HG02870 (cell line): ENCODE measurements at regions not wholly inside any gene's neighbourhood (a gene's known extent, or its start where the extent isn't known, plus 50 kb on each side); places are given as distances from the start of the nearest gene placed in this dataset.

ENCODE experiments used
- ATAC-seq: cut with Tn5 transposase; IDR thresholded peaks from one replicate; pipeline ENCODE4 v1.9.1; 2021; ENCODE audit warnings: mild to moderate bottlenecking, moderate library complexity; ENCODE audit not compliant: unreplicated experiment

- ATAC-seq = no peak
Observed at GRCh38 chr2:216553482-216554240, 55.0 kb downstream of the RPL37A start.

GRCh38 chr2:216554286-216554685 is 55.6 kb downstream of the RPL37A start:
- no peak for ATAC-seq

GRCh38 chr2:216554755-216555154 is 56.1 kb downstream of the RPL37A start:
- ATAC-seq = no peak

DNA sequence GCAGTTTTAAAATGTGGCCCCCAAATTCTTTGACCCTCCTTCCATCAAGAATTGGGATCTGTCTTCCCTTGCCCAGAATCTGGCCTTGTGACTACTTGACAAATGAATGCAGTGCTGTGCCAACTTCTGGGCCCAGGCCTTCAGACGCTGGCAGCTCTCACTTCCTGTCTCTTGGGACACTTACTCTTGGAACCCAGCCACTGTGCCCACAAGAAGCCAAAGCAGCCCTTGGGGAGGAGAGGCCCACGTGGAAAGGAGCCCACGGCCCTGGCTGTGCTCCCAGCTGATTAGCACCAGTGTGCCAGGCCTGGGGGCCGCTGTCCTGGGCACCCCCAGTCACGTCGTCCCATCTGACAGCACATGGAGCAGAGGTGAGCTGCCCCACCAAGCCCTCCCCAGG is 56.6 kb downstream of the RPL37A start:
- ATAC-seq = no peak

GRCh38 chr2:216556202-216556601 is 57.6 kb downstream of the RPL37A start:
- no peak for ATAC-seq

- ATAC-seq = no peak
Observed at GRCh38 chr2:216557413-216557812, 58.8 kb downstream of the RPL37A start.

DNA sequence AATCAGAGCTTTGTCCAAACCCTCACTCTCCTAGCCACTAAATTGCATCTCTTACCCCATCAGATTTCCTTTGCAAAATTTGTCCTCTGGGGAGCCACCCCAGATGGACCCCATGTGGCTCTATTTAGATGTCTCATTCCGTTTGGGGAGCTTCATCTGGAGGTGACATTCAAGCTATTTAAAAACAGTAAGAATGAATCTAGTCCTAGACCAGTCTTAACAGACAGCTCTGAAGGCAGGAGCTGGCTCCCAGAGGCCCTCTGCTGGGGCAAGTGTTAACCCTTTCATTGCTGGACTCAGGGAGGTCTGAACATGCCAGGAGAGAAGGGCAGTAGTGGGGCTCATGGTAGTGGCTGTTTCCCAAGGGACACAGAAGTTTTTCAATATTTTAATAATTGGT is 59.2 kb downstream of the RPL37A start:
- ATAC-seq = no peak

GRCh38 chr2:216559625-216560156 is 61.0 kb downstream of the RPL37A start:
- ATAC-seq = no peak

- ATAC-seq = no peak
Observed at GRCh38 chr2:216560838-216561270, 62.2 kb downstream of the RPL37A start.

DNA sequence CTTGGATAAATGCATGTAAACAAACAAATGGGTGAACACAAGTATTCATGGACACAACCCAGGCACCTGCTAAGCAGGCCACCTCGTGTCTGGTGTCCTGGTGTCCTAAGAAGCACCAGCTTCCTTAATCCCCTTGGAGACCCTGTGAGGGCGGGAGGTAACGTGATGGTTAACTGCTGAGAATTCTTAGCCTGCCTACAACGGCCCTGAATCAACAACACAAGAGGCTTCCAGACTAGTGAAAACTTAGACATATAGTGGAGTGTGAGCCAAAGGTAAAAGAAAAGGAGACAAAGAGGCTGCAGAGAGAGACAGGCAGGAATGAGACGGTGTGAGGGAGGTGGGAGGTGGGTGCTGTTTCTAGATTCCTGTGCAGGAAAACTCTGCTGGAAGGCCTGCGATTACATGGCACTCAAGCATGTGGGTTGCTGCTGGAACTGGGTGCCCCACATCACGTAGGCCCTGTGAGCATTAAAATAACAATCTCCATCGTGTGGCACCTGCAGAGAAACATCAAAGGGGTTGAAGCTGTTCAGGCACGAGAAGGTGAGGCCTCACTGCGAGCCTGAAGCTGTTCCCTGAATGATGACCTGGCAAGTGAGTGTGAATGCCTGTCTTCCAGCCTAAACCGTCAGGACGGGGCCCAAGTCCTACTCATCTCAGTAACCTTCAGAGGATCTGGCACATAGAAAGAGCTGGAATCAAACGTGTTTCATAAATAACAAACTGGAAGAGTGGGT is 64.2 kb downstream of the RPL37A start:
- ATAC-seq = no peak

- no peak for ATAC-seq
Observed at GRCh38 chr2:216563646-216564045, 65.0 kb downstream of the RPL37A start.

DNA sequence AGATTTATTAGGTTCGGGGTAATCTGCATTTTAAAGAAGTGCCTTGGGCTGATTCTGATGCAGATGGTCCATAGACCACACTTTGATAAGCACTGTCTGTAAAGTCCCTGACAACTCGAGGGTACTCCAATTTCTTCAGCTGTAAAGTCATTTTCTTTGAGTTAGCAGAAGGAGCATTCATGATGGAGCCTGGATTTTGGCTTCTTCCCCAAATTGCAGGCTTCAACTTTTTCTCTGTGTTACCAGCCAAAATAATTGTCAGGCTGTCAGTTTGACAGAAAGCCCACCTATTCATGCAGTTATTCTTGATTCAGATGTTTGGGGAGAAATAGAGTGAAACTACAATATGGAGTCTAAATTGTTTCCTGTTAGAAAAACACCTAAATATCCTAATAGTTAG is 66.0 kb downstream of the RPL37A start:
- no peak for ATAC-seq

- no peak for ATAC-seq
Observed at GRCh38 chr2:216565956-216566355, 67.3 kb upstream of the IGFBP2 start.

GRCh38 chr2:216568576-216568975 is 64.6 kb upstream of the IGFBP2 start:
- no peak for ATAC-seq

DNA sequence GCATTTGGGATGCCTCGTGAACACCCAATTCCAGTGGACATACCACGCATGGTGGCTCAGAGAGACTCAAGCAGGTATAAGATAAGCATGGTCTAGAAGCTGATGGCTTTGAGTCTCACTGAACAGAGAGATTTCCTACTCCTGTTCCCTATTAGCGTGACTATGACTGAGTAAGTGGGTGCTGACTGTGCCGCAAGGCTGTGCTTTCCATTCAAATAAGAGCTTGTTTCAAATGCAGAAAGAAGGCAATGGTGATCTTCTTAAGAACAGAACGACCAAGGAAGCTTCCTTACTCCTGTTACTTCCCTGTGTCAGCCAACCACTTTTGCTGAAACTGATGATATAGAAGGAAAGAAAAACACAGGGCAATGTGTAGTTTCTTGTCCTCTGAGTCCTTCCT is 63.5 kb upstream of the IGFBP2 start:
- no peak for ATAC-seq

- ATAC-seq = no peak
Observed at GRCh38 chr2:216570357-216570756, 62.9 kb upstream of the IGFBP2 start.

GRCh38 chr2:216571178-216571908 is 61.9 kb upstream of the IGFBP2 start:
- no peak for ATAC-seq

DNA sequence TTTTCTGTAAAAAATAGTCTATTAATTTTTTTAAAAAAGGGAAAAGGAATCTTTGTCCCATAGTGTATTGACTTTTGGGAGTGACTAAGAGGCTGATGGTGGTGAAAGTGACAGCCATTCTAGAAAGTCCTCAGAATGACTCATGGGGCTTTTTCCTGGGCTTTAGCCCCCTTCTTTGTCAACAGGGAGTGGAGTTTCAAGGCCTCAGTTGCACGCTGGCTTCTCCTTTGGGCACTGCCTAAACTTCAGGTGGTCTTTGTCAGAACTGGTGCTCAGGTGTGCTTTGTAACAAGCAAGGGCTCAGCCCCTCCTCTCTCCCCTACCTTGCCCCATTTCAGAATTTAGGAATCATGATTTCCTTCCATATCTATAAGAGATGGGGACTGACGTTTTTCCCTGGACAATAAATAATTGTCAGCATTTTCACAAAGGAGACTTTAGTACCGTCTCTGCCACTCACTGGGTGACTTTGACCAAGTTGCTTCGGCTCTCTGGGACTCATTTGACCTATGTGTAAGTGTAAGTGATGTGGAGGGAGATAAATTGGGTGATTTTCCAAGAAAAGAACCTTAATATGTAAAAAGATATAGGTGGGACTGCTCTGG is 61.2 kb upstream of the IGFBP2 start:
- peak; percentile 54 for ATAC-seq

DNA sequence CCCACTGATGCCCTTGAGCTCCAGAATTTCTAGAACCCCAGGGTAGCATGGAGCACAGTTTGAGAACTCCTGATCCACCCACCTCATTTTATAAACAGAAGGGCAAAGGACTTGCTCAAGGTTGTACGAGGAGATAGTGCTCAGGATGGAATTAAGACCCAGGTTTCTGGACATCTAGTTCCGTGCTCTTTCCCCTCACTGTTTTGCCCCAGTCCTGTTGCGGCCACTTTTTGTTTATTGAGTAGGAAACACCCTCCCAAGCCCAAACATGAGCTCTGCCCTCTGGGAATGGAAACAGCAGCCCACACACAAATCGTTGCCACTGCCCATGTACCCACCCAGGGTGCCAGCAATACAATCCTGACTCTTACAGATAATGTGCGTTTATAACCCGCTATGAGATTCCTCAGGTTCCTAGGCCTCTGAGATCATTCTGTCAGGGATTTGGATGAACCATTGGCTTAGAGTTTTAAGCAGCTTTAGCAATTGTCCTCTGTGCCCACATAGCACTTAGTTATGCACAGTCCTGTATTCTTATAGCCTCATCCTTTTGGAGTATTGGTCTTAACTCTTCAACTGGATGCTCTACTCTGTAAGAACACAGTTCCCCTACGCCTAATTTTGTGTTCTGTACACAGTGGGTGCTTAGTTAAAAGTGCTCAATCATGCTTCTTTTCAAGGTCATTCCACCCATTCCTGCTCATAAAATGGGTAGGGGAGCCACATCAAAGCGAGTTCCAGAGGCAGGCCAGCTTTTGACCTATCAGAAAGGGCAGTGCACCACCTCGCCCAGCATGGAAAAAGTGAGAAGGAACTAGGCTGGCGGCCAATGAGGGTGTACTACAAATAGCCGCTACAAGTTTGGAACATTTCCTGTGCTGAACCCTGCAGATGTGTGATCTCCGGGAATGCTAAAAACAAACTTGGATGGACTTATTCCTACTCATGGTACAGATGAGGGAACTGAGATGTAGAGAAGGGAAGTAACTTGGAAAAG is 60.3 kb upstream of the IGFBP2 start:
- ATAC-seq = no peak

DNA sequence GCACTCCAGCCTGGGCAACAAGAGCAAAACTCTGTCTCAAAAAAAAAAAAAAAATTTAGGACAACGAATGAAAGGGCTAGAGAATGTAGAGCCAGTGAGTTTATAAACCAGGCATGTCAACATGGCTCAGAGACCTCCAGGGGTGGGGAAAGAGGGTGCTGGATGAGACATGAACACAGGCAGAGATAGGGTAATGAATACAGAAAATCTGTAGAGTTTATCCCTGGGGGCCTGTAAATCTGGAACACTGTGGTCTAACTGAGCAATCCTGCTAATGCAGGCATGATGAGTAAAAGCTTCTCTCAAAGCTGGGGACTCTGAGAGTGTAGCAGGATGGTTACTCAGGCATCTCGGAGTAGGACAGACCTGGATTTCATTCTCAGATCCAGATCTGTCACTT is 59.2 kb upstream of the IGFBP2 start:
- no peak for ATAC-seq
